OCI-LY3 (cell line): ENCODE measurements at regions not wholly inside any gene's neighbourhood (a gene's known extent, or its start where the extent isn't known, plus 50 kb on each side); places are given as distances from the start of the nearest gene placed in this dataset.

Experiments
- H2AFZ ChIP-seq: fragments of 200-600, 300-600 bp; shearing (Covaris generic); 2 replicates; pipeline ENCODE4 v1.6.0; 2014; ENCODE audit warnings: antibody characterized with exemption, low read depth, low read length
- H3K27ac ChIP-seq: fragments of 200-600, 300-600 bp; sonication (generic); 2 replicates; pipeline ENCODE4 v1.5.1; 2014; ENCODE audit warnings: mild to moderate bottlenecking, low read length, moderate library complexity, mixed read lengths
- H3K27me3 ChIP-seq: fragments of 200-600, 300-600 bp; sonication (generic); 2 replicates; pipeline ENCODE4 v1.6.1; 2014; ENCODE audit warnings: low read depth, low read length, mixed read lengths
- H3K36me3 ChIP-seq: fragments of 200-600, 300-600 bp; sonication (generic); replicated peaks from 2 replicates; pipeline ENCODE3; 2014; ENCODE audit warnings: low read depth, low read length, mixed read lengths
- H3K4me1 ChIP-seq: fragments of 300-600, 200-600 bp; sonication (generic); 2 replicates; pipeline ENCODE4 v1.6.1; 2014; ENCODE audit warnings: low read length, mixed read lengths
- H3K4me2 ChIP-seq: fragments of 200-600, 300-600 bp; sonication (generic); 2 replicates; pipeline ENCODE4 v1.6.1; 2014; ENCODE audit warnings: low read length, mixed read lengths
- H3K4me3 ChIP-seq: fragments of 300-600, 200-600 bp; sonication (generic); 2 replicates; pipeline ENCODE4 v1.5.1; 2014; ENCODE audit warnings: antibody characterized with exemption, mild to moderate bottlenecking, low read length, moderate library complexity
- H3K79me2 ChIP-seq: fragments of 300-600, 200-600 bp; shearing (Covaris generic); 2 replicates; pipeline ENCODE4 v1.6.1; 2014; ENCODE audit warnings: mild to moderate bottlenecking, low read length, mixed read lengths
- H3K9ac ChIP-seq: fragments of 300-600, 200-600 bp; shearing (Covaris generic); 2 replicates; pipeline ENCODE4 v1.6.0; 2014; ENCODE audit warnings: mild to moderate bottlenecking, low read length, moderate library complexity
- H3K9me3 ChIP-seq: fragments of 200-600, 300-600 bp; shearing (Covaris generic); 2 replicates; pipeline ENCODE4 v1.6.1; 2014; ENCODE audit warnings: low read length, mixed read lengths; ENCODE audit not compliant: insufficient read depth
- H4K20me1 ChIP-seq: fragments of 200-600, 300-600 bp; sonication (generic); 2 replicates; pipeline ENCODE4 v1.6.1; 2016; ENCODE audit warnings: low read length, mixed read lengths; ENCODE audit not compliant: insufficient read depth
- EZH2phosphoT487 ChIP-seq: fragments of 200-600 bp; shearing (Covaris generic); IDR thresholded peaks from 2 replicates; pipeline ENCODE4 v1.6.1; 2018; ENCODE audit warnings: antibody characterized with exemption, mixed run types, low read depth
- TF ChIP-seq, protein P1 (sequence below): fragments of 200-600, 300-600 bp; sonication (generic); IDR thresholded peaks from 2 replicates; pipeline ENCODE4 v1.5.1; 2014; ENCODE audit warnings: antibody characterized with exemption, low read length, low read depth

DNA sequence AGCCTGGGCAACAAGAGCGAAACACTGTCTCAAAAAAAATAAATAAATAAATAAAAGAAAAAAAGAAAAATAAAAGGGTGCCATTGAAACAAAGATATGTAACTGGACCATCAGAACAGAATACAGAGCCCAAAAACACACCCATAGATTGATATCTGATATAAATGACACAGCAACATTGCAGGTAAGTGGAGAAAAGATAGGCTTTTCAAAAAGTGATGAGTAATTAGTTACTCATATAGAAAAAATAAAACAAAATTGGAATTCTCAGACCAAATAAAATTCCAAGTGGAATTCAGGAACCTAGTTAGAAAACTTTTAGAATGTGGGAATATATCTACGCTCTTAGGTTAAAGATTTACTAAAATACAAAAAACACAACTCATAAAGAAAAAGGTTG lies 60.6 kb upstream of the CHD6 start:
- no peaks in the 10 kb centered on the region for H3K4me1 ChIP-seq
- H2AFZ ChIP-seq: no peak overlapping the region
- H3K9ac ChIP-seq: no peak overlapping the region
- no peaks in the 10 kb centered on the region for H3K36me3 ChIP-seq
- peaks cover 28% of the 10 kb centered on the region for H3K27me3 ChIP-seq
- TF ChIP-seq, protein P1, sequence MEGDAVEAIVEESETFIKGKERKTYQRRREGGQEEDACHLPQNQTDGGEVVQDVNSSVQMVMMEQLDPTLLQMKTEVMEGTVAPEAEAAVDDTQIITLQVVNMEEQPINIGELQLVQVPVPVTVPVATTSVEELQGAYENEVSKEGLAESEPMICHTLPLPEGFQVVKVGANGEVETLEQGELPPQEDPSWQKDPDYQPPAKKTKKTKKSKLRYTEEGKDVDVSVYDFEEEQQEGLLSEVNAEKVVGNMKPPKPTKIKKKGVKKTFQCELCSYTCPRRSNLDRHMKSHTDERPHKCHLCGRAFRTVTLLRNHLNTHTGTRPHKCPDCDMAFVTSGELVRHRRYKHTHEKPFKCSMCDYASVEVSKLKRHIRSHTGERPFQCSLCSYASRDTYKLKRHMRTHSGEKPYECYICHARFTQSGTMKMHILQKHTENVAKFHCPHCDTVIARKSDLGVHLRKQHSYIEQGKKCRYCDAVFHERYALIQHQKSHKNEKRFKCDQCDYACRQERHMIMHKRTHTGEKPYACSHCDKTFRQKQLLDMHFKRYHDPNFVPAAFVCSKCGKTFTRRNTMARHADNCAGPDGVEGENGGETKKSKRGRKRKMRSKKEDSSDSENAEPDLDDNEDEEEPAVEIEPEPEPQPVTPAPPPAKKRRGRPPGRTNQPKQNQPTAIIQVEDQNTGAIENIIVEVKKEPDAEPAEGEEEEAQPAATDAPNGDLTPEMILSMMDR: no peak
- H3K4me3 ChIP-seq: no peak overlapping the region
- H3K9me3 ChIP-seq: no peaks in the 10 kb centered on the region
- no peaks in the 10 kb centered on the region for H4K20me1 ChIP-seq
- no peak overlapping the region for H3K27ac ChIP-seq
- no peak overlapping the region for H3K4me2 ChIP-seq
- H3K79me2 ChIP-seq: no peaks in the 10 kb centered on the region

DNA sequence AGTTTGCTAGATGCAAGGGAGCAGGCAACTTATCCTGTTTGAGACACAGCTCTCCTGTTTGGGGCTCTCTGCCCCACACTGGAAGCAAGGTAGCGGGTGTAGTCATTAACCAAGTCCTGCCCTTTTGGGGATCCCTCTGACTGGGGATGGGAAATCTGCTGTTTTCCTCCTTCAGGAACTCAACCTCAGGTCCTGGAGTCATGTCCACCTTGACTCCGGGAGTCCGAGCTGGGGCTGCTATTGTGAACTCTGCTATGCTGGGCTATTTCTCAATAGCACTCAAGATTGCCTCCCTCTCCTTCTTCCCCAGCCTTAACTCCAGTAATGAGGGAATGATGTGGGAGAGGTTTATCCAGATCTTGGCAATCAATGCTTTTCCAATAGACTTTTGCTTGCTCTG lies 54.1 kb upstream of the CHD6 start:
- Histone ChIP-seq H4K20me1 (no peaks in the 10 kb centered on the region), H3K4me1 (peaks cover 10% of the 10 kb centered on the region)
- TF ChIP-seq, protein P1: no peak
- no peak for TF ChIP-seq EZH2phosphoT487

DNA sequence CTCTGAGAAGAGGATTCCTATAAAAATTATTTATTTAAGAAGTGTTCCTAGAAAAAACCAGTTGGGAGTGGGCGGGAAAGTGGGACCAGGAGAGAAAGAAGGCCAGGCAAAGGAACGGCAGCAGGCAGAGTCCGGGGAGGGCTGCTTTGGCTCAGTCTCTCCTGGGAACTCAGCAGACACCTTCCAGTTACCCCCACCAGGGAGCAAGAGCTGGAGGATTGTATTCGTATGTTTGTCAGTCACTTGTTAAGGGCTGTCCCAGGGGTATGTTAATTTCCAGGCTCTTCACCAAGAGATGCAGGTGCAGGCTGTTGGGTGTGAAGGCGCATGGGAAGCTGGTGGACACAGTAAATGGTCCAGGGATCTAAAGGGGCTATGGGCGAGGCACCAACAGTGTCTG lies 53.0 kb upstream of the CHD6 start:
- H2AFZ ChIP-seq: no peak overlapping the region
- no peaks in the 10 kb centered on the region for H4K20me1 ChIP-seq
- H3K4me3 ChIP-seq: no peak overlapping the region
- peaks cover 32% of the 10 kb centered on the region for H3K27me3 ChIP-seq
- no peaks in the 10 kb centered on the region for H3K9me3 ChIP-seq
- peaks cover 10% of the 10 kb centered on the region for H3K4me1 ChIP-seq
- H3K9ac ChIP-seq: no peak overlapping the region
- TF ChIP-seq, protein P1: no peak
- TF ChIP-seq EZH2phosphoT487: no peak
- no peaks in the 10 kb centered on the region for H3K36me3 ChIP-seq
- no peak overlapping the region for H3K27ac ChIP-seq
- H3K79me2 ChIP-seq: no peaks in the 10 kb centered on the region
- no peak overlapping the region for H3K4me2 ChIP-seq

More for the DNA sequence above, 54.1 kb upstream of the CHD6 start:
- no peak overlapping the region for H3K4me3 ChIP-seq
- H2AFZ ChIP-seq: no peak overlapping the region
- H3K79me2 ChIP-seq: no peaks in the 10 kb centered on the region
- H3K36me3 ChIP-seq: no peaks in the 10 kb centered on the region
- no peak overlapping the region for H3K9ac ChIP-seq
- no peak overlapping the region for H3K27ac ChIP-seq
- H3K4me2 ChIP-seq: no peak overlapping the region
- H3K9me3 ChIP-seq: no peaks in the 10 kb centered on the region
- H3K27me3 ChIP-seq: peaks cover 37% of the 10 kb centered on the region

DNA sequence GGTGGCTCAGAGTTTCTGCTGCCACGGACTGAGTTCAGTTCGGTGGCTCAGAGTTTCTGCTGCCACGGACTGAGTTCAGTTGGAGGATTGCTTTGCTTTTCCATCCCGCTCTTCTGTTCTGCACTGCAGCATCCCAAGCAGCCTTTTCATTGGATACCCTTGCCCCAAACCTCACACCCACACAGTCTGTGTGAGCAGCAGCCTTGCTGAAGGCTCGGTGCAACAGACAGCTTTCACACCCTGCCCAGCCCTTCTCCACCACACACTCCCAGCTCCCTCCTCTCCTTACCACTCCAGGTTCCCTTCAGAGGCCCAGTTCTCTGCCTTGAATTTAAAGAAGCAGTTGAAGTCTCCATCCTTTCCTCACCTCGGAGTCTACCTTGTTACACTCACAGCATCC lies 52.5 kb upstream of the CHD6 start:
- Histone ChIP-seq H3K4me2 (no peak overlapping the region), H3K9ac (no peak overlapping the region)

More for the DNA sequence above, 52.5 kb upstream of the CHD6 start:
- Histone ChIP-seq H3K27ac (no peak overlapping the region), H3K36me3 (no peaks in the 10 kb centered on the region), H3K79me2 (no peaks in the 10 kb centered on the region), H3K9me3 (no peaks in the 10 kb centered on the region), H3K4me1 (peaks cover 10% of the 10 kb centered on the region), H4K20me1 (no peaks in the 10 kb centered on the region), H3K4me3 (no peak overlapping the region), H2AFZ (no peak overlapping the region), H3K27me3 (peaks cover 28% of the 10 kb centered on the region)
- TF ChIP-seq, protein P1: no peak
- TF ChIP-seq EZH2phosphoT487: no peak
